PC-3 (cell line): ENCODE measurements at regions not wholly inside any gene's neighbourhood (a gene's known extent, or its start where the extent isn't known, plus 50 kb on each side); places are given as distances from the start of the nearest gene placed in this dataset.

Source experiments
- ATAC-seq: fragments of 200-7000 bp; cut with Tn5 transposase; 2 replicates; pipeline ENCODE4 v1.9.1; 2020; ENCODE audit warnings: mild to moderate bottlenecking, moderate library complexity
- BruUV-seq: library from RNA; stranded (reverse); fragments of 400-500 nt; replicated peaks from 2 replicates; lab custom pipeline; 2021; lab: Mats Ljungman, UMichigan
- CTCF ChIA-PET: fragments of 300-600 bp; sonication (Branson Sonifier 250); formaldehyde crosslinking; loops from one replicate; lab custom pipeline; 2022; ENCODE audit warnings: antibody characterized with exemption; lab: Charles Lee
- POLR2A ChIA-PET: fragments of 300-600 bp; sonication (Branson Sonifier 250); formaldehyde crosslinking; loops from one replicate; lab custom pipeline; 2022; ENCODE audit warnings: antibody characterized with exemption; ENCODE audit not compliant: unreplicated experiment; lab: Charles Lee
- DNase-seq: peaks from one replicate; pipeline ENCODE4 v3.0.0-alpha.2; 2015
- H2AFZ ChIP-seq: fragments of 300-600 bp; sonication (generic); 2 replicates; pipeline ENCODE4 v1.6.0; 2016; ENCODE audit warnings: antibody characterized with exemption, low read length
- H3F3A ChIP-seq: fragments of 300-600 bp; sonication (generic); one replicate; pipeline ENCODE4 v1.6.0; 2017; ENCODE audit warnings: antibody characterized with exemption, low read length, control low read depth, mild to moderate bottlenecking; ENCODE audit not compliant: unreplicated experiment
- H3K27ac ChIP-seq: fragments of 300-600 bp; sonication (generic); 2 replicates; pipeline ENCODE4 v1.5.1; 2016; ENCODE audit warnings: mild to moderate bottlenecking, low read length
- H3K27me3 ChIP-seq: fragments of 300-600 bp; sonication (generic); 2 replicates; pipeline ENCODE4 v1.6.1; 2016; ENCODE audit warnings: low read length, mixed read lengths
- H3K36me3 ChIP-seq: fragments of 300-600 bp; sonication (generic); 2 replicates; pipeline ENCODE4 v1.6.1; 2016; ENCODE audit warnings: low read depth, mixed run types, low read length, mixed read lengths
- H3K4me1 ChIP-seq: fragments of 300-600 bp; sonication (generic); 2 replicates; pipeline ENCODE4 v1.5.1; 2016; ENCODE audit warnings: low read length; ENCODE audit not compliant: insufficient read depth
- H3K4me2 ChIP-seq: fragments of 300-600 bp; sonication (generic); 2 replicates; pipeline ENCODE4 v1.6.0; 2016; ENCODE audit warnings: low read length
- H3K4me3 ChIP-seq: fragments of 300-600 bp; sonication (generic); 2 replicates; pipeline ENCODE4 v1.5.1; 2016; ENCODE audit warnings: mild to moderate bottlenecking, low read length, mixed read lengths
- H3K79me2 ChIP-seq: fragments of 300-600 bp; sonication (generic); 2 replicates; pipeline ENCODE4 v1.6.1; 2017; ENCODE audit warnings: low read length, mixed read lengths
- H3K9ac ChIP-seq: fragments of 300-600 bp; sonication (generic); 2 replicates; pipeline ENCODE4 v1.6.0; 2016; ENCODE audit warnings: mild to moderate bottlenecking, low read length
- H3K9me2 ChIP-seq: fragments of 300-600 bp; sonication (generic); replicated peaks from 2 replicates; pipeline ENCODE4 v1.6.1; 2016; ENCODE audit warnings: mixed run types, low read length, mixed read lengths
- H3K9me3 ChIP-seq: fragments of 300-600 bp; sonication (generic); 2 replicates; pipeline ENCODE4 v1.6.1; 2016; ENCODE audit warnings: low read length, mixed read lengths
- H4K20me1 ChIP-seq: fragments of 300-600 bp; sonication (generic); 2 replicates; pipeline ENCODE4 v1.6.1; 2016; ENCODE audit warnings: low read length, mixed read lengths
- CTCF ChIP-seq: fragments of 300-600 bp; sonication (generic); conservative IDR thresholded peaks from 2 replicates; pipeline ENCODE4 v1.5.1; 2017; ENCODE audit warnings: antibody characterized with exemption, low read depth, mild to moderate bottlenecking, low read length
- EZH2 ChIP-seq: fragments of 300-600 bp; sonication (generic); IDR thresholded peaks from one replicate; pipeline ENCODE4 v1.6.1; 2017; ENCODE audit warnings: antibody characterized with exemption, mild to moderate bottlenecking, low read length; ENCODE audit not compliant: unreplicated experiment
- EZH2phosphoT487 ChIP-seq: fragments of 300-600 bp; sonication (generic); IDR thresholded peaks from 2 replicates; pipeline ENCODE4 v1.6.1; 2018; ENCODE audit warnings: mild to moderate bottlenecking, antibody characterized with exemption, low read length, borderline replicate concordance
- intact Hi-C: fragments of 100-400 bp; cut with micrococcal nuclease; formaldehyde crosslinking; loops from 2 replicates; pipeline ENCODE4 v1.9.0; 2023

DNA sequence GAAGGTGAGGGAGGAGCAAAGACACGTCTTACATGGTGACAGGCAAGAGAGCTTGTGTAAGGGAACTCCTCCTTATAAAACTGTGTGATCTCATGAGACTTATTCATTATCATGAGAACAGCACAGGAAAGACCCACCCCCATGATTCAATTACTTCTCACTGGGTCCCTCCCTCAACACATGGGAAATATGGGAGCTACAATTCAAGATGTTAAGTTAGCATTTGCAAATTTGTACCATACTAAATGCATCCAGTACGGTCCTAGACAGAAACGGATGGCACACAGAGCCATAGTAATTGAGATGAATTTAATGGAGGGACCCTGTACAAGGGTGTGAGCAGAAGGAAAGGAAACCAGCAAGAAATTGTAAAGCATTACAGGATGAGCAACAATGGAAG lies 765.8 kb upstream of the API5 start:
- no TSS peak for BruUV-seq
- no peaks in the 10 kb centered on the region for H3F3A ChIP-seq
- DNase-seq (no peak), ATAC-seq (no peak)
- H3K9me3 ChIP-seq = no peaks in the 10 kb centered on the region
- H3K9ac ChIP-seq = no peak overlapping the region
- no peaks in the 10 kb centered on the region for H3K9me2 ChIP-seq
- no peak overlapping the region for H2AFZ ChIP-seq
- H3K4me3 ChIP-seq = no peak overlapping the region
- H3K79me2 ChIP-seq = no peaks in the 10 kb centered on the region
- H3K36me3 ChIP-seq = no peaks in the 10 kb centered on the region
- CTCF ChIA-PET = no interaction called here
- H4K20me1 ChIP-seq = no peaks in the 10 kb centered on the region
- no peaks in the 10 kb centered on the region for H3K4me1 ChIP-seq
- intact Hi-C loops = no loop called here
- H3K27me3 ChIP-seq = no peaks in the 10 kb centered on the region
- H3K4me2 ChIP-seq = no peak overlapping the region
- TF ChIP-seq CTCF = no peak
- TF ChIP-seq EZH2phosphoT487 = no peak
- TF ChIP-seq EZH2 = no peak
- H3K27ac ChIP-seq = no peak overlapping the region
- POLR2A ChIA-PET = no interaction called here

DNA sequence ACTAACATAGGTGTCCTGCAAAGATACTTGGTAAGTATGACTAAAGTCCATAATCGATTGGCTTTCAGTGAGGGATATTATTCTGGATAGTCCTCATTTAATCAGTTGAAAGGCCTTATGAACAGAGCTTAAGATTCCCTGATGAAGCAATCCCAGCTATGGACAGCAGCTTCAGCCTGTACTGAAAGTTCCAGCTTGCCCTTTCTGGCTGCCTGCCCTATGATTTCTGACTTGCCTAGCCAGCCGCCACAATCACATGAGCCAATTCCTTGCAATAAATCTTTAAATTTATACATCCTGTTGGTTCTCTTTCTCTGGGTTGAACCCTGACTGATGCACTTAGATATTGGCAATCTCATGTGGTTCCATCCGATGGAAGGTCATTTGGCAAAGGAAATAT lies 759.0 kb upstream of the API5 start:
- ChIA-PET CTCF (no interaction called here), POLR2A (no interaction called here)
- Histone ChIP-seq H3K9me2 (no peaks in the 10 kb centered on the region), H3K4me2 (no peak overlapping the region), H3K4me1 (no peaks in the 10 kb centered on the region), H2AFZ (no peak overlapping the region), H3K27me3 (no peaks in the 10 kb centered on the region), H3K79me2 (no peaks in the 10 kb centered on the region), H4K20me1 (no peaks in the 10 kb centered on the region), H3K9me3 (no peaks in the 10 kb centered on the region), H3K9ac (no peak overlapping the region), H3F3A (no peaks in the 10 kb centered on the region), H3K27ac (no peak overlapping the region), H3K4me3 (no peak overlapping the region), H3K36me3 (no peaks in the 10 kb centered on the region)
- no TSS peak for BruUV-seq
- no peak for TF ChIP-seq EZH2phosphoT487
- no peak for TF ChIP-seq EZH2
- no peak for TF ChIP-seq CTCF
- ATAC-seq (no peak), DNase-seq (no peak)
- intact Hi-C loops = no loop called here

GRCh38 chr11:42555190-42555589 lies 756.6 kb upstream of the API5 start:
- BruUV-seq = no TSS peak
- POLR2A ChIA-PET = no interaction called here
- no peak for ATAC-seq
- H3K36me3 ChIP-seq = no peaks in the 10 kb centered on the region
- H3F3A ChIP-seq = no peaks in the 10 kb centered on the region
- H3K79me2 ChIP-seq = no peaks in the 10 kb centered on the region
- H3K4me3 ChIP-seq = no peak overlapping the region
- no peak for DNase-seq
- no peak overlapping the region for H3K9ac ChIP-seq
- CTCF ChIA-PET = no interaction called here
- no peaks in the 10 kb centered on the region for H4K20me1 ChIP-seq
- no peaks in the 10 kb centered on the region for H3K4me1 ChIP-seq
- TF ChIP-seq CTCF = no peak
- TF ChIP-seq EZH2 = no peak
- TF ChIP-seq EZH2phosphoT487 = no peak
- H2AFZ ChIP-seq = no peak overlapping the region
- no peak overlapping the region for H3K4me2 ChIP-seq
- no peaks in the 10 kb centered on the region for H3K27me3 ChIP-seq
- H3K27ac ChIP-seq = no peak overlapping the region
- intact Hi-C loops = no loop called here
- no peaks in the 10 kb centered on the region for H3K9me2 ChIP-seq
- H3K9me3 ChIP-seq = no peaks in the 10 kb centered on the region
